Panc1 (cell line): ENCODE measurements at regions not wholly inside any gene's neighbourhood (a gene's known extent, or its start where the extent isn't known, plus 50 kb on each side); places are given as distances from the start of the nearest gene placed in this dataset.

Experiments used
- CTCF ChIP-seq: fragments of 450-650 bp; IDR thresholded peaks from 2 replicates; pipeline ENCODE4 v1.5.1; 2017; ENCODE audit warnings: mild to moderate bottlenecking
- POLR2AphosphoS5 ChIP-seq: IDR thresholded peaks from 2 replicates; pipeline ENCODE4 v1.6.1; 2012; ENCODE audit warnings: mild to moderate bottlenecking, low read depth, low read length, moderate library complexity
- REST ChIP-seq, 2 experiments: IDR thresholded peaks; 2 replicates each; pipeline ENCODE4 v1.6.1; 2011 to 2012; ENCODE audit warnings: low read depth in 2 of 2, control low read depth in 1 of 2, low read length in 1 of 2, mild to moderate bottlenecking in 1 of 2, moderate library complexity in 1 of 2; ENCODE audit not compliant: insufficient read depth in 1 of 2
- TCF7L2 ChIP-seq: IDR thresholded peaks from 2 replicates; pipeline ENCODE4 v1.6.1; 2011; ENCODE audit warnings: mild to moderate bottlenecking, low read depth, low read length, inconsistent platforms

GRCh38 chr14:26138764-26139445 lies 458.9 kb downstream of the NOVA1 start:
- no peak for TF ChIP-seq POLR2AphosphoS5
- no peak for TF ChIP-seq CTCF
- TF ChIP-seq TCF7L2 = no peak
- no peak for TF ChIP-seq REST (IDR thresholded peaks at IDR 0.05; ENCODE audit: insufficient read depth in 1 of 2, low read depth in 2 of 2, low read length in 1 of 2)
